Mesendoderm (in vitro differentiated cells): ENCODE measurements at regions not wholly inside any gene's neighbourhood (a gene's known extent, or its start where the extent isn't known, plus 50 kb on each side); places are given as distances from the start of the nearest gene placed in this dataset.
A peak's percentile ranks its signal among the peaks of the same experiment; 100 is the strongest.

ENCODE experiments used
- DNase-seq: peaks from one replicate; pipeline ENCODE4 v3.0.0; 2013
- H2AK5ac ChIP-seq: 2 replicates; pipeline ENCODE4 v1.6.1; 2013; ENCODE audit warnings: low read length, inconsistent platforms
- H2BK120ac ChIP-seq: 2 replicates; pipeline ENCODE4 v1.6.1; 2013; ENCODE audit warnings: low read depth, mild to moderate bottlenecking, low read length, moderate library complexity, mixed read lengths
- H2BK15ac ChIP-seq: replicated peaks from 2 replicates; pipeline ENCODE4 v1.6.1; 2013; ENCODE audit warnings: low read depth, mild to moderate bottlenecking, moderate library complexity
- H2BK5ac ChIP-seq: 2 replicates; pipeline ENCODE4 v1.6.1; 2013; ENCODE audit warnings: low read length, inconsistent platforms
- H3K18ac ChIP-seq: 2 replicates; pipeline ENCODE4 v1.6.1; 2013; ENCODE audit warnings: mild to moderate bottlenecking, low read length, mixed read lengths
- H3K23ac ChIP-seq: one replicate; pipeline ENCODE4 v1.6.1; 2013; ENCODE audit warnings: low read length
- H3K27ac ChIP-seq: 2 replicates; pipeline ENCODE4 v1.5.1; 2013; ENCODE audit warnings: low read depth, mild to moderate bottlenecking, inconsistent platforms, low read length, moderate library complexity
- H3K27me3 ChIP-seq: 2 replicates; pipeline ENCODE4 v1.6.1; 2013; ENCODE audit warnings: low read length, control low read depth, mild to moderate bottlenecking, inconsistent platforms; ENCODE audit not compliant: insufficient read depth, poor library complexity
- H3K36me3 ChIP-seq: 2 replicates; pipeline ENCODE4 v1.6.1; 2013; ENCODE audit warnings: low read length, inconsistent platforms; ENCODE audit not compliant: control insufficient read depth, insufficient read depth
- H3K4ac ChIP-seq: one replicate; pipeline ENCODE4 v1.6.1; 2013; ENCODE audit warnings: low read depth, mild to moderate bottlenecking, low read length, moderate library complexity
- H3K4me1 ChIP-seq: 2 replicates; pipeline ENCODE4 v1.6.1; 2013; ENCODE audit warnings: low read depth, low read length, inconsistent platforms; ENCODE audit not compliant: control insufficient read depth
- H3K4me2 ChIP-seq: 2 replicates; pipeline ENCODE4 v1.6.1; 2013; ENCODE audit warnings: low read length
- H3K4me3 ChIP-seq: 2 replicates; pipeline ENCODE4 v1.5.1; 2013; ENCODE audit warnings: mild to moderate bottlenecking, low read length
- H3K56ac ChIP-seq: one replicate; pipeline ENCODE4 v1.6.1; 2013; ENCODE audit warnings: low read length
- H3K79me1 ChIP-seq: 2 replicates; pipeline ENCODE4 v1.6.1; 2013; ENCODE audit warnings: low read length, inconsistent platforms
- H3K79me2 ChIP-seq: 2 replicates; pipeline ENCODE4 v1.6.1; 2013; ENCODE audit warnings: mild to moderate bottlenecking, low read length; ENCODE audit not compliant: control insufficient read depth, insufficient read depth
- H3K9ac ChIP-seq: 2 replicates; pipeline ENCODE4 v1.6.1; 2013; ENCODE audit warnings: low read length, inconsistent platforms
- H4K5ac ChIP-seq: one replicate; pipeline ENCODE4 v1.6.1; 2013; ENCODE audit warnings: low read length
- H4K8ac ChIP-seq: one replicate; pipeline ENCODE4 v1.6.1; 2013; ENCODE audit warnings: low read depth, mild to moderate bottlenecking, control low read depth, low read length, moderate library complexity
- WGBS: extraction: QIAGEN DNeasy Blood & Tissue Kit; methylation state at CpG from one replicate; pipeline ENCODE4 v1.1.7; 2013; ENCODE audit warnings: low lambda C conversion rate, missing lambda C conversion rate; ENCODE audit not compliant: insufficient coverage; ENCODE audit errors: extremely low coverage; 5-methylcytosine and 5-hydroxymethylcytosine counted together

GRCh38 chr4:123747016-123747415 lies 350.4 kb downstream of the SPRY1 start:
- H4K5ac ChIP-seq: no peak overlapping the region
- no peak overlapping the region for H2AK5ac ChIP-seq
- no peak overlapping the region for H3K23ac ChIP-seq
- no peak overlapping the region for H3K4me2 ChIP-seq
- H3K36me3 ChIP-seq: no peaks in the 10 kb centered on the region
- H3K4ac ChIP-seq: no peak overlapping the region
- no peak overlapping the region for H3K9ac ChIP-seq
- DNase-seq: peak; percentile 59
- H3K4me3 ChIP-seq: no peak overlapping the region
- H3K27me3 ChIP-seq: no peaks in the 10 kb centered on the region
- H3K79me1 ChIP-seq: no peaks in the 10 kb centered on the region
- WGBS: no CpG with 5 or more reads among the region's 7 CpGs
- H3K18ac ChIP-seq: peak overlapping the region; percentile 28
- peak overlapping the region; percentile 36 for H2BK15ac ChIP-seq
- H2BK5ac ChIP-seq: no peak overlapping the region
- peaks cover 4% of the 10 kb centered on the region for H3K4me1 ChIP-seq
- H3K56ac ChIP-seq: no peak overlapping the region
- H3K79me2 ChIP-seq: no peaks in the 10 kb centered on the region
- H2BK120ac ChIP-seq: no peak overlapping the region
- no peak overlapping the region for H3K27ac ChIP-seq
- no peak overlapping the region for H4K8ac ChIP-seq

GRCh38 chr4:123748806-123749205 lies 352.2 kb downstream of the SPRY1 start:
- Histone ChIP-seq H3K79me2 (no peaks in the 10 kb centered on the region), H2BK15ac (no peak overlapping the region), H3K79me1 (no peaks in the 10 kb centered on the region), H3K56ac (no peak overlapping the region), H3K36me3 (no peaks in the 10 kb centered on the region), H3K27ac (no peak overlapping the region), H3K27me3 (no peaks in the 10 kb centered on the region), H3K9ac (no peak overlapping the region), H2BK120ac (no peak overlapping the region), H4K8ac (no peak overlapping the region), H2BK5ac (no peak overlapping the region), H3K4me2 (no peak overlapping the region), H3K4me3 (no peak overlapping the region), H2AK5ac (no peak overlapping the region), H3K4me1 (peaks cover 4% of the 10 kb centered on the region), H3K18ac (no peak overlapping the region), H3K4ac (no peak overlapping the region), H4K5ac (no peak overlapping the region), H3K23ac (no peak overlapping the region)
- peak; percentile 32 for DNase-seq
- WGBS: no CpG with 5 or more reads among the region's 3 CpGs

GRCh38 chr4:123749383-123749782 lies 352.8 kb downstream of the SPRY1 start:
- no peak overlapping the region for H2AK5ac ChIP-seq
- no peak overlapping the region for H2BK120ac ChIP-seq
- peak; percentile 31 for DNase-seq
- no peak overlapping the region for H2BK15ac ChIP-seq
- peaks cover 4% of the 10 kb centered on the region for H3K4me1 ChIP-seq
- peak overlapping the region; percentile 20 for H3K27ac ChIP-seq
- H2BK5ac ChIP-seq: no peak overlapping the region
- peak overlapping the region; percentile 15 for H3K18ac ChIP-seq
- no peak overlapping the region for H4K8ac ChIP-seq
- H3K9ac ChIP-seq: no peak overlapping the region
- no peaks in the 10 kb centered on the region for H3K36me3 ChIP-seq
- H3K79me2 ChIP-seq: no peaks in the 10 kb centered on the region
- H3K4ac ChIP-seq: no peak overlapping the region
- no peak overlapping the region for H4K5ac ChIP-seq
- H3K23ac ChIP-seq: no peak overlapping the region
- no peaks in the 10 kb centered on the region for H3K79me1 ChIP-seq
- H3K56ac ChIP-seq: no peak overlapping the region
- no peak overlapping the region for H3K4me2 ChIP-seq
- H3K4me3 ChIP-seq: no peak overlapping the region
- WGBS: no CpG with 5 or more reads among the region's 7 CpGs
- H3K27me3 ChIP-seq: no peaks in the 10 kb centered on the region

- H3K27ac ChIP-seq: no peak overlapping the region
- H3K56ac ChIP-seq: no peak overlapping the region
- H3K4me3 ChIP-seq: no peak overlapping the region
- no peak overlapping the region for H3K23ac ChIP-seq
- H2BK120ac ChIP-seq: no peak overlapping the region
- H3K4me2 ChIP-seq: no peak overlapping the region
- H3K27me3 ChIP-seq: no peaks in the 10 kb centered on the region
- H2BK15ac ChIP-seq: no peak overlapping the region
- no peak overlapping the region for H2BK5ac ChIP-seq
- no peak overlapping the region for H4K5ac ChIP-seq
- peak; percentile 91 for DNase-seq
- H3K9ac ChIP-seq: no peak overlapping the region
- no peaks in the 10 kb centered on the region for H3K79me2 ChIP-seq
- no peak overlapping the region for H4K8ac ChIP-seq
- peaks cover 2% of the 10 kb centered on the region for H3K4me1 ChIP-seq
- H3K18ac ChIP-seq: peak overlapping the region; percentile 32
- no peak overlapping the region for H2AK5ac ChIP-seq
- no CpG with 5 or more reads among the region's 3 CpGs for WGBS
- no peaks in the 10 kb centered on the region for H3K36me3 ChIP-seq
- no peak overlapping the region for H3K4ac ChIP-seq
- H3K79me1 ChIP-seq: no peaks in the 10 kb centered on the region
Measured at GRCh38 chr4:123750044-123750443, 353.4 kb downstream of the SPRY1 start.

- Histone ChIP-seq H3K23ac (no peak overlapping the region), H3K4ac (no peak overlapping the region), H2BK5ac (no peak overlapping the region), H3K79me2 (no peaks in the 10 kb centered on the region), H3K4me1 (no peaks in the 10 kb centered on the region), H3K36me3 (no peaks in the 10 kb centered on the region), H2BK15ac (no peak overlapping the region), H3K27ac (no peak overlapping the region), H4K8ac (no peak overlapping the region), H2BK120ac (peak overlapping the region; percentile 12), H3K4me2 (no peak overlapping the region), H3K27me3 (no peaks in the 10 kb centered on the region), H4K5ac (no peak overlapping the region), H3K79me1 (no peaks in the 10 kb centered on the region), H3K4me3 (no peak overlapping the region), H3K56ac (no peak overlapping the region), H3K18ac (no peak overlapping the region), H3K9ac (no peak overlapping the region), H2AK5ac (no peak overlapping the region)
- WGBS: no CpG with 5 or more reads among the region's 2 CpGs
- no peak for DNase-seq
Measured at GRCh38 chr4:123755655-123756054, 359.1 kb downstream of the SPRY1 start.

GRCh38 chr4:123767806-123768205 lies 371.2 kb downstream of the SPRY1 start:
- Histone ChIP-seq H2BK120ac (no peak overlapping the region), H3K4me1 (no peaks in the 10 kb centered on the region), H3K23ac (no peak overlapping the region), H3K79me1 (no peaks in the 10 kb centered on the region), H3K56ac (no peak overlapping the region), H3K36me3 (no peaks in the 10 kb centered on the region), H2BK5ac (no peak overlapping the region), H3K27me3 (no peaks in the 10 kb centered on the region), H3K18ac (no peak overlapping the region), H3K79me2 (no peaks in the 10 kb centered on the region), H4K8ac (no peak overlapping the region), H4K5ac (no peak overlapping the region), H3K9ac (no peak overlapping the region), H3K4ac (no peak overlapping the region), H3K4me2 (no peak overlapping the region), H2BK15ac (no peak overlapping the region), H3K4me3 (no peak overlapping the region), H3K27ac (no peak overlapping the region), H2AK5ac (no peak overlapping the region)
- no CpG with 5 or more reads among the region's 2 CpGs for WGBS
- DNase-seq: no peak
